Endothelial cell of umbilical vein (primary cell): ENCODE measurements at regions not wholly inside any gene's neighbourhood (a gene's known extent, or its start where the extent isn't known, plus 50 kb on each side); places are given as distances from the start of the nearest gene placed in this dataset.

Experiments
- BruUV-seq: library from RNA; stranded (reverse); fragments of 400-500 nt; replicated peaks from 2 replicates; lab custom pipeline; 2021; lab: Mats Ljungman, UMichigan
- CTCF ChIA-PET: fragments of 300-600, 350-600 bp; sonication (Branson Sonifier 250); formaldehyde crosslinking; loops from one replicate; lab custom pipeline; 2021; ENCODE audit warnings: antibody characterized with exemption, inconsistent platforms; lab: Charles Lee
- POLR2A ChIA-PET: fragments of 300-600, 350-600 bp; sonication (Branson Sonifier 250); formaldehyde crosslinking; loops from one replicate; lab custom pipeline; 2021; ENCODE audit warnings: antibody characterized with exemption, inconsistent platforms; lab: Charles Lee
- DNase-seq: peaks from one replicate; pipeline ENCODE4 v3.0.0-alpha.2; 2011; ENCODE audit warnings: low read depth, low spot score
- FAIRE-seq: peaks from 2 replicates; lab custom pipeline; 2011; peaks lifted over from hg19 to GRCh38; lab: Jason Lieb, UNC
- H2AFZ ChIP-seq: 2 replicates; pipeline ENCODE4 v1.6.0; 2012; ENCODE audit warnings: low read depth, low read length, control low read depth, inconsistent platforms
- H3K27ac ChIP-seq: 2 replicates; pipeline ENCODE4 v1.5.1; 2011; ENCODE audit warnings: low read depth, mild to moderate bottlenecking, control low read depth, low read length, moderate library complexity; ENCODE audit not compliant: insufficient read depth
- H3K27me3 ChIP-seq, 2 experiments: 2 replicates each; pipeline versions ENCODE4 v1.6.0 to v1.6.1; 2011; ENCODE audit warnings: low read length in 2 of 2, mixed read lengths in 1 of 2; ENCODE audit not compliant: control insufficient read depth in 2 of 2, insufficient read depth in 2 of 2
- H3K36me3 ChIP-seq, 2 experiments: 2 replicates in 1 of 2; 3 replicates in 1 of 2; pipeline ENCODE4 v1.5.1; 2011; ENCODE audit warnings: low read length in 2 of 2, mild to moderate bottlenecking in 1 of 2, moderate library complexity in 1 of 2; ENCODE audit not compliant: control insufficient read depth in 2 of 2, insufficient read depth in 2 of 2; ENCODE audit errors: extremely low read depth in 1 of 2
- H3K4me1 ChIP-seq: 3 replicates; pipeline ENCODE4 v1.5.1; 2011; ENCODE audit warnings: mild to moderate bottlenecking, low read length; ENCODE audit not compliant: control insufficient read depth, insufficient read depth; ENCODE audit errors: extremely low read depth
- H3K4me2 ChIP-seq: 2 replicates; pipeline ENCODE4 v1.6.1; 2011; ENCODE audit warnings: low read length, control low read depth, mixed read lengths; ENCODE audit not compliant: insufficient read depth
- H3K4me3 ChIP-seq, 3 experiments: fragments of 200-600 bp in 1 of 3; sonication (generic), shearing (Covaris generic) in 1 of 3; replicated peaks in 1 of 3; 2 replicates each; pipeline ENCODE4 v1.5.1; 2011 to 2016; ENCODE audit warnings: control low read depth in 3 of 3, low read length in 3 of 3, mild to moderate bottlenecking in 2 of 3, inconsistent platforms in 1 of 3, low read depth in 1 of 3, moderate library complexity in 1 of 3; ENCODE audit not compliant: insufficient read depth in 1 of 3
- H3K79me2 ChIP-seq: 2 replicates; pipeline ENCODE4 v1.6.0; 2012; ENCODE audit warnings: low read length, inconsistent platforms; ENCODE audit not compliant: control insufficient read depth, insufficient read depth
- H3K9ac ChIP-seq: replicated peaks from 2 replicates; pipeline ENCODE3; 2011; ENCODE audit warnings: low read length, control low read depth; ENCODE audit not compliant: insufficient read depth; ENCODE audit errors: extremely low read depth
- H3K9me1 ChIP-seq: replicated peaks from 3 replicates; pipeline ENCODE4 v1.6.0; 2011; ENCODE audit warnings: mild to moderate bottlenecking, low read length; ENCODE audit not compliant: control insufficient read depth, insufficient read depth; ENCODE audit errors: extremely low read depth
- H3K9me3 ChIP-seq: replicated peaks from 2 replicates; pipeline ENCODE4 v1.5.1; 2012; ENCODE audit warnings: low read length, inconsistent platforms; ENCODE audit not compliant: control insufficient read depth, insufficient read depth
- H4K20me1 ChIP-seq: replicated peaks from 2 replicates; pipeline ENCODE3; 2011; ENCODE audit warnings: mild to moderate bottlenecking, low read length; ENCODE audit not compliant: control insufficient read depth, insufficient read depth; ENCODE audit errors: extremely low read depth
- CTCF ChIP-seq, 2 donors: IDR thresholded peaks; 1 replicate in 1 of 2; 2 replicates in 1 of 2; pipeline ENCODE4 v1.5.1; 2011; ENCODE audit warnings: low read length in 2 of 2, mild to moderate bottlenecking in 2 of 2, moderate library complexity in 2 of 2, control low read depth in 1 of 2, inconsistent platforms in 1 of 2, low read depth in 1 of 2; ENCODE audit not compliant: insufficient read depth in 1 of 2; ENCODE audit errors: extremely low read depth in 1 of 2
- EZH2 ChIP-seq: IDR thresholded peaks from 2 replicates; pipeline ENCODE4 v1.6.1; 2012; ENCODE audit warnings: borderline replicate concordance, low read depth, mild to moderate bottlenecking, moderate library complexity, low read length, inconsistent platforms; ENCODE audit not compliant: severe bottlenecking
- FOS ChIP-seq: IDR thresholded peaks from 2 replicates; pipeline ENCODE4 v1.6.1; 2011; ENCODE audit warnings: mild to moderate bottlenecking, low read length, moderate library complexity, borderline replicate concordance; ENCODE audit not compliant: insufficient read depth
- GATA2 ChIP-seq: IDR thresholded peaks from 2 replicates; pipeline ENCODE4 v1.7.0; 2011; ENCODE audit warnings: low read depth, mild to moderate bottlenecking, moderate library complexity, mixed read lengths, low read length; ENCODE audit not compliant: insufficient read length, insufficient read depth
- JUN ChIP-seq: IDR thresholded peaks from 2 replicates; pipeline ENCODE4 v1.6.1; 2011; ENCODE audit warnings: borderline replicate concordance, low read depth; ENCODE audit not compliant: insufficient read length, insufficient read depth
- MAX ChIP-seq: IDR thresholded peaks from 2 replicates; pipeline ENCODE4 v1.6.1; 2011; ENCODE audit not compliant: insufficient read depth, insufficient read length
- MYC ChIP-seq: IDR thresholded peaks from one replicate; pipeline ENCODE4 v1.6.1; 2011; ENCODE audit warnings: mild to moderate bottlenecking, low read depth, low read length
- POLR2A ChIP-seq: IDR thresholded peaks from 2 replicates; pipeline ENCODE4 v1.6.1; 2012; ENCODE audit warnings: low read depth, mild to moderate bottlenecking, control low read depth, low read length
- POLR2AphosphoS5 ChIP-seq: IDR thresholded peaks from 2 replicates; pipeline ENCODE4 v1.6.1; 2012; ENCODE audit warnings: low read depth, mild to moderate bottlenecking, control low read depth, low read length, moderate library complexity; ENCODE audit not compliant: insufficient read depth
- dilution Hi-C: fragments of 300-500 bp; cut with MboI; formaldehyde crosslinking; loops from one replicate; pipeline ENCODE4 v1.15.0; 2019; ENCODE audit warnings: low sequenced_read_pairs; ENCODE audit not compliant: extremely low pct_ligation_motif_present
- intact Hi-C: fragments of 100-400 bp; cut with micrococcal nuclease; formaldehyde crosslinking; loops from one replicate; pipeline ENCODE4 v1.10.0; 2022

- no peaks in the 10 kb centered on the region for H4K20me1 ChIP-seq
- H3K27ac ChIP-seq = no peak overlapping the region
- intact Hi-C loops (no loop called here), dilution Hi-C loops (no loop called here)
- no peaks in the 10 kb centered on the region for H3K9me1 ChIP-seq
- no peak for DNase-seq
- no peaks in the 10 kb centered on the region for H3K27me3 ChIP-seq
- no peak overlapping the region for H3K4me3 ChIP-seq
- TF ChIP-seq EZH2 (no peak), MYC (no peak), JUN (no peak), POLR2A (no peak), GATA2 (no peak), CTCF (IDR thresholded peaks at IDR 0.05; ENCODE audit: extremely low read depth in 1 of 2, insufficient read depth in 1 of 2, low read depth in 1 of 2, low read length in 2 of 2) (no peak)
- no peaks in the 10 kb centered on the region for H3K36me3 ChIP-seq
- FAIRE-seq = no peak
- no peaks in the 10 kb centered on the region for H3K79me2 ChIP-seq
- no peaks in the 10 kb centered on the region for H3K9me3 ChIP-seq
- no TSS peak for BruUV-seq
- H3K4me2 ChIP-seq = no peak overlapping the region
- ChIA-PET CTCF (no interaction called here), POLR2A (no interaction called here)
- H2AFZ ChIP-seq = no peak overlapping the region
- H3K9ac ChIP-seq = no peak overlapping the region
- no peaks in the 10 kb centered on the region for H3K4me1 ChIP-seq
These were observed 368.7 kb downstream of the CDH19 start for GRCh38 chr18:66235206-66235605.

- intact Hi-C loops = no loop called here
- Histone ChIP-seq H4K20me1 (no peaks in the 10 kb centered on the region), H3K4me3 (no peak overlapping the region), H3K9me3 (no peaks in the 10 kb centered on the region), H2AFZ (no peak overlapping the region), H3K79me2 (no peaks in the 10 kb centered on the region), H3K36me3 (no peaks in the 10 kb centered on the region), H3K27me3 (no peaks in the 10 kb centered on the region), H3K4me1 (no peaks in the 10 kb centered on the region), H3K9ac (no peak overlapping the region), H3K4me2 (no peak overlapping the region), H3K27ac (no peak overlapping the region), H3K9me1 (no peaks in the 10 kb centered on the region)
- dilution Hi-C loops = no loop called here
- ChIA-PET CTCF (no interaction called here), POLR2A (no interaction called here)
- FAIRE-seq = no peak
- TF ChIP-seq POLR2AphosphoS5 (no peak), MYC (no peak), CTCF (IDR thresholded peaks at IDR 0.05; ENCODE audit: extremely low read depth in 1 of 2, insufficient read depth in 1 of 2, low read depth in 1 of 2, low read length in 2 of 2) (no peak), EZH2 (no peak), JUN (no peak), GATA2 (no peak), POLR2A (no peak), FOS (no peak), MAX (no peak)
- no peak for DNase-seq
- no TSS peak for BruUV-seq
These were observed 377.1 kb downstream of the CDH19 start for GRCh38 chr18:66226782-66227181.
